BE2C (cell line): ENCODE measurements at regions not wholly inside any gene's neighbourhood (a gene's known extent, or its start where the extent isn't known, plus 50 kb on each side); places are given as distances from the start of the nearest gene placed in this dataset.

ENCODE experiments used
- DNase-seq: peaks from one replicate; pipeline ENCODE4 v3.0.0-alpha.2; 2020
- H3K27me3 ChIP-seq: fragments of 250-450 bp; sonication (Bioruptor Pico); 2 replicates; pipeline ENCODE4 v1.5.1; 2020; ENCODE audit warnings: mild to moderate bottlenecking
- H3K36me3 ChIP-seq: fragments of 250-450 bp; sonication (Bioruptor Pico); 2 replicates; pipeline ENCODE4 v1.5.1; 2020; ENCODE audit warnings: mild to moderate bottlenecking
- H3K4me1 ChIP-seq: fragments of 250-450 bp; sonication (Bioruptor Pico); 2 replicates; pipeline ENCODE4 v1.5.1; 2020
- H3K4me3 ChIP-seq: 2 replicates; pipeline ENCODE4 v1.5.1; 2011; ENCODE audit warnings: low read depth, low read length
- H3K9me3 ChIP-seq: fragments of 250-450 bp; sonication (Bioruptor Pico); 2 replicates; pipeline ENCODE4 v1.5.1; 2020
- TF ChIP-seq, protein P1 (sequence below): IDR thresholded peaks from 2 replicates; pipeline ENCODE4 v1.5.1; 2012; ENCODE audit warnings: mild to moderate bottlenecking, low read depth, low read length

DNA sequence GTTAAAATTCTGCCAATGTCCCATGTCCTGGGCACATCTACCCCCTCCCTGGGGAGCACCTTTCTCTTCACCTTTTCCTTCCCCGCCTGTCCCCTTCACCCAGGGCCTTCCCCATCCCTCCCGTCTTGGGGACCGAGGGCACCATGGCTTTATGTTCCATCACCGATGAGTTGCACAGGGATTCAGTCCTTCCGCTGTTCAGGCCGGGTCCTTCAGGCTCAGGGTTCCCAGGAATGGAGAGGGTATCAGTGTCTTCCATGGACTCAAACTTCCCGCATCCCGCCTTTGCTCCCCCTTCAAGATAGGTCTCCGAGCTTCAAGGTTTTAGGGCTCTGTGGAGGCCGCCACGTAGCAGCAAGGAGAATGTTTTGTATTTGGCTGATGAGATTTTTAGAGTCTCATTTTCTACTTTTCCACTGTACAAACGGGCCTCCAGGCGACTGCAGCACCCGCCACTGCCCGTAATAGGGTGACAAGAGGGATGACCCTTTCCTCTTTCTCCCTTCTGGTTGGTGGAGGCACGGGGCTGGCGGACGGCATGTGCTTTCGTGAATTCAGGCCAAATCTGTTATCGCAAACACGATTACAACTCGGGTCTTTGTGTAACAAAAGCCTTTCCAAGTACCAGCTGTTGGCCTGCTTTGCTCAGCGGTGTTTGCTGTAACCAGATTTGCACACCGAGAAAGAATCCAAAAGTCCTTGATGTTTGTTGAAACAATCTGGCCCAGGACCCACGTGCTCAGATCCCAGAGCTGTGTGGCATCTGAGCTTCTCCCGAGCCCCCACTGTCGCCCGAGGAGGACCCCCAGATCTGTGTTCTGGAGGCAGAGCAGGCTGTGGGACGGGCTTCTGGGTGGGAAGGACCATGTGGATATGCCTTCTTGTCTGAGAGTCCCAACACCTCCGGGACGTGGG is 236.3 kb downstream of the SEC14L1 start:
- DNase-seq, result peak; percentile 73
- Histone ChIP-seq H3K27me3 (no peaks in the 10 kb centered on the region), H3K9me3 (no peaks in the 10 kb centered on the region), H3K4me1 (peaks cover 61% of the 10 kb centered on the region), H3K4me3 (peak overlapping the region; percentile 97), H3K36me3 (no peaks in the 10 kb centered on the region)
- TF ChIP-seq, protein P1, sequence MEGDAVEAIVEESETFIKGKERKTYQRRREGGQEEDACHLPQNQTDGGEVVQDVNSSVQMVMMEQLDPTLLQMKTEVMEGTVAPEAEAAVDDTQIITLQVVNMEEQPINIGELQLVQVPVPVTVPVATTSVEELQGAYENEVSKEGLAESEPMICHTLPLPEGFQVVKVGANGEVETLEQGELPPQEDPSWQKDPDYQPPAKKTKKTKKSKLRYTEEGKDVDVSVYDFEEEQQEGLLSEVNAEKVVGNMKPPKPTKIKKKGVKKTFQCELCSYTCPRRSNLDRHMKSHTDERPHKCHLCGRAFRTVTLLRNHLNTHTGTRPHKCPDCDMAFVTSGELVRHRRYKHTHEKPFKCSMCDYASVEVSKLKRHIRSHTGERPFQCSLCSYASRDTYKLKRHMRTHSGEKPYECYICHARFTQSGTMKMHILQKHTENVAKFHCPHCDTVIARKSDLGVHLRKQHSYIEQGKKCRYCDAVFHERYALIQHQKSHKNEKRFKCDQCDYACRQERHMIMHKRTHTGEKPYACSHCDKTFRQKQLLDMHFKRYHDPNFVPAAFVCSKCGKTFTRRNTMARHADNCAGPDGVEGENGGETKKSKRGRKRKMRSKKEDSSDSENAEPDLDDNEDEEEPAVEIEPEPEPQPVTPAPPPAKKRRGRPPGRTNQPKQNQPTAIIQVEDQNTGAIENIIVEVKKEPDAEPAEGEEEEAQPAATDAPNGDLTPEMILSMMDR, result no peak

DNA sequence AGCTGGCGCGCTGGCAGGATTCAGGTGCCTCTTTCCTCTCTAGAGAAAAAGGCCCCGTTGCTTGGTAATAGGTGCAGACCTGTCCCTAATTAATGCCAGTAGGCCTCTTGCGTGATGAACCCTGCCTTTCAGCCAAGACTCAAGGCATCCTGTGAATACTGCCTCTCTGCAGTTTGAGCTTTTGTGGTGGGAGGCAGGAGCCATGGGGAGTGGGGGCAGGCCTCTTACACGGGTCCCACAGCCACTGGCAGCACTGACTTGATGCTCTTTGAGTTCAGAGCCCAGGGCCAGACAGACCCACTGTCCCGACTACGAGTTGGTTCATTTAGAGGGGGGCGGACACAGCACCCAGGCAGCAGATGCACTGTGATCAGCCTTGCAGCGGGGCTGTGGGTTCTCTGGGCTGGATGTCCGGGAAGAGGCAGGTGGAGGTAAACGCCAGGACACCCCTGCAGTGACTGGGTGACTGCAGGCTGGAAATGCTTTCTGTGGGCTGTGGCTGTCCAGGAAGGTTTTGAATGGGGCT is 237.0 kb downstream of the SEC14L1 start:
- no peak for DNase-seq
- H3K9me3 ChIP-seq, result no peaks in the 10 kb centered on the region
- H3K4me3 ChIP-seq, result peak overlapping the region; percentile 97
- H3K4me1 ChIP-seq, result peaks cover 63% of the 10 kb centered on the region
- TF ChIP-seq, protein P1, result no peak
- H3K36me3 ChIP-seq, result no peaks in the 10 kb centered on the region
- no peaks in the 10 kb centered on the region for H3K27me3 ChIP-seq

DNA sequence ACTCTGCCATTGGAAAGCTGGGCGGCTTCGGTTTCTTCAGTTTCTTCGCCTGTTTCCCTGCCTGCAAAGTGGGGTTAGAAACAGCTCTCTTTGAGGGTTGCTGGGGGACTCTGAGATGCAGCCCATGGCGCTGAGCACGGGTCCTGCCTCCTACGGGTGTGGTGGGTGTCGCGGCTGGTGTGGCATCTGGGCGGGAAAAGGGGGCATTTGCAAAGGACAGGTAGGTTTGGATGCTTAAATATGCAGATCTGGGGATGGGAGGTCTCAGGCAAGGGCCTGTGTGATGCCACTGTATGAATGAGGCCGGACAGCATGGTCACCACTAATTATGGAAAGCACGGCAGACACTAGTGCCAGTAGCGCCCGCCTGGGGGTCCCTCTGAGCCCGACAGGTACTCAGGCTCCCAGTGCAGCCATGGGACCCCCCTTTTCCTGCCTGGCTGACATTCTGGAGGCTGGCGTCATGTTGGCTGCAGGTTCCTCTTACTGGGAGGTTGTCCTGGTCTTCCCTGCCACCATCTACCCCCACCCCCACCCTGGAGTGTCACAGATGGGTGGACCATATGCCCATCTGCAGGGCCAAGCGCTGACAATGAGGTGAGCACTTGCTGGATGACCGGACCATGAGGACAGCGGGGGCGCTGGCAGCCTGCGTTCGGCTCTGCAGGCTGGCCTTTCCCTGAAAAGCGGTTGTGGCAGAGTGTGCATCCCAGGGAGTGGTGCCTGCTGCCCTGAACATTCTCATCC is 237.7 kb downstream of the SEC14L1 start:
- Histone ChIP-seq H3K4me1 (peaks cover 64% of the 10 kb centered on the region), H3K4me3 (no peak overlapping the region), H3K36me3 (no peaks in the 10 kb centered on the region), H3K27me3 (no peaks in the 10 kb centered on the region), H3K9me3 (no peaks in the 10 kb centered on the region)
- no peak for DNase-seq
- TF ChIP-seq, protein P1, result no peak

DNA sequence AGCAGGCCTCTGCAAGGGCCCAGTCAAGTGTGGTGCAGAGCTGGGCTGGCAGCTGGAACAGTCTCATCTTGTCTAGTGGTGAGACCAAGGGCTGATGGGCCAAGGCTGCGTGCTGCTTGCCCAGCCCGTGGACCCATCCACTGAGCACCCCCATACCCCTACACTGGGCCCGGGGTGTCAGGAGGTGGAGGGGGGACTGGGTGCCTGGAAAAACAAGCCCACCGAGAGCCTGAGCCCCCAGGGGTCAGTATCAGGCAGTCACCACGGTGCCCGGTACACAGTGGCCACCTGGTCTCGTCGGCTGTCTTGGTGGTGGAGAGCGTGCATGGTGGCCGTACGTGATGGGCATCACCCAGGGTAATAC is 238.3 kb downstream of the SEC14L1 start:
- no peaks in the 10 kb centered on the region for H3K36me3 ChIP-seq
- TF ChIP-seq, protein P1, result no peak
- H3K4me3 ChIP-seq, result no peak overlapping the region
- no peak for DNase-seq
- no peaks in the 10 kb centered on the region for H3K27me3 ChIP-seq
- no peaks in the 10 kb centered on the region for H3K9me3 ChIP-seq
- H3K4me1 ChIP-seq, result peaks cover 67% of the 10 kb centered on the region

DNA sequence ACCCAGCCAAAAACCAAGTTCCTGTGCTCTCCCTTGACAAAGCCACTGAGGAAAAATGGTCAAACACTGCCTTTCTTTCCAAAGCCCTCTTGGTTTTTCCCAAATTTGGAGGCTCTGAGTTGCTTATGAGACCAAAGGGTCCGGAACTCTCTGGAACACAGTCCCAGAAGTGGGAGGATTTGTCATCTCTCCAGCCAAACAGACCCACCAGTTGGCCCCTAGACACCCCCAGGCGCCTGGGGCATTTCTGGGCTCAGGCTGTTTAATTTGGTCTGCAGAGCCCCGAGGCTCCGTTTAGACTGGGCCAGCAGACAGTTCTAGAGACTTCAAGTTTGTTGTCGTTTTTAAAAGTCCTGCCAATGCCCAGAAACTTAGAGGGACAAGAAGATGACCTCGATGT is 239.1 kb downstream of the SEC14L1 start:
- Histone ChIP-seq H3K36me3 (no peaks in the 10 kb centered on the region; the same call in 1 of the 2 replicates), H3K4me1 (peaks cover 70% of the 10 kb centered on the region), H3K4me3 (no peak overlapping the region), H3K27me3 (no peaks in the 10 kb centered on the region), H3K9me3 (no peaks in the 10 kb centered on the region)
- TF ChIP-seq, protein P1, result no peak
- no peak for DNase-seq
